AG04449 (cell line): ENCODE measurements at regions not wholly inside any gene's neighbourhood (a gene's known extent, or its start where the extent isn't known, plus 50 kb on each side); places are given as distances from the start of the nearest gene placed in this dataset.
"Not testable (repeated sequence)": the region's sequence is repeated elsewhere in the genome, so short reads cannot be mapped to it uniquely, and the experiment has no call there.

Experiments used
- CTCF ChIA-PET: fragments of 350-600 bp; formaldehyde crosslinking; extraction: SDS; loops from one replicate; lab custom pipeline; 2021; ENCODE audit warnings: antibody characterized with exemption; lab: Yijun Ruan, JAX
- POLR2A ChIA-PET: fragments of 400-600, 350-600 bp; formaldehyde crosslinking; extraction: SDS; loops from one replicate; lab custom pipeline; 2020; ENCODE audit warnings: antibody characterized with exemption, inconsistent platforms; lab: Yijun Ruan, JAX
- DNase-seq: peaks from one replicate; pipeline ENCODE4 v3.0.0-alpha.2; 2010; ENCODE audit warnings: low read depth, low spot score
- H3K4me3 ChIP-seq: 2 replicates; pipeline ENCODE4 v1.5.1; 2011; ENCODE audit warnings: low read depth, mild to moderate bottlenecking, control low read depth, low read length
- TF ChIP-seq, protein P1 (sequence below): IDR thresholded peaks from one replicate; pipeline ENCODE4 v1.5.1; 2011; ENCODE audit warnings: mild to moderate bottlenecking, moderate library complexity, low read length, control low read depth, inconsistent platforms; ENCODE audit not compliant: insufficient read depth; ENCODE audit errors: missing control alignments

DNA sequence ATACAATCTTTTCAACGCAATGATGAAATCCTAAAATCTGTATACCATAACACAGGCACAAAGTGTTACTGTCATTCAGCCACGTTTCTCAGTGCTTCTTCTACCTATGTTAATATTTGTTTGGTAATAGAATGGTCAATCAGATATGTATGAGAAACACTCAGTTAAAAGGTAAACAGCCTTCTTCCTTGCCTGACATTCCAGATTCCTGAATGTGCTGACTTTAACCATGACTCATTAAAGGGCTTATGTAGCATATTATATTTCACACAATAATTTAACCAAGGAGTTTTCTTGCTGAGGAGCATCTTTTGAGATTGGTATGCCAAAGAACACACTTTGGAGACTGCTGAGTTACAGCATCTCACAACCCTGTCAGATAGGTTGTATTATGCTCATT is 187.6 kb downstream of the CETN3 start:
- TF ChIP-seq, protein P1, sequence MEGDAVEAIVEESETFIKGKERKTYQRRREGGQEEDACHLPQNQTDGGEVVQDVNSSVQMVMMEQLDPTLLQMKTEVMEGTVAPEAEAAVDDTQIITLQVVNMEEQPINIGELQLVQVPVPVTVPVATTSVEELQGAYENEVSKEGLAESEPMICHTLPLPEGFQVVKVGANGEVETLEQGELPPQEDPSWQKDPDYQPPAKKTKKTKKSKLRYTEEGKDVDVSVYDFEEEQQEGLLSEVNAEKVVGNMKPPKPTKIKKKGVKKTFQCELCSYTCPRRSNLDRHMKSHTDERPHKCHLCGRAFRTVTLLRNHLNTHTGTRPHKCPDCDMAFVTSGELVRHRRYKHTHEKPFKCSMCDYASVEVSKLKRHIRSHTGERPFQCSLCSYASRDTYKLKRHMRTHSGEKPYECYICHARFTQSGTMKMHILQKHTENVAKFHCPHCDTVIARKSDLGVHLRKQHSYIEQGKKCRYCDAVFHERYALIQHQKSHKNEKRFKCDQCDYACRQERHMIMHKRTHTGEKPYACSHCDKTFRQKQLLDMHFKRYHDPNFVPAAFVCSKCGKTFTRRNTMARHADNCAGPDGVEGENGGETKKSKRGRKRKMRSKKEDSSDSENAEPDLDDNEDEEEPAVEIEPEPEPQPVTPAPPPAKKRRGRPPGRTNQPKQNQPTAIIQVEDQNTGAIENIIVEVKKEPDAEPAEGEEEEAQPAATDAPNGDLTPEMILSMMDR, result no peak
- CTCF ChIA-PET, result no interaction called here
- no peak overlapping the region for H3K4me3 ChIP-seq
- no peak for DNase-seq
- POLR2A ChIA-PET, result no interaction called here

GRCh38 chr5:90220554-90220953 is 189.0 kb downstream of the CETN3 start:
- no peak for DNase-seq
- CTCF ChIA-PET, result no interaction called here
- H3K4me3 ChIP-seq, result no peak overlapping the region
- TF ChIP-seq, protein P1, result no peak
- POLR2A ChIA-PET, result no interaction called here

DNA sequence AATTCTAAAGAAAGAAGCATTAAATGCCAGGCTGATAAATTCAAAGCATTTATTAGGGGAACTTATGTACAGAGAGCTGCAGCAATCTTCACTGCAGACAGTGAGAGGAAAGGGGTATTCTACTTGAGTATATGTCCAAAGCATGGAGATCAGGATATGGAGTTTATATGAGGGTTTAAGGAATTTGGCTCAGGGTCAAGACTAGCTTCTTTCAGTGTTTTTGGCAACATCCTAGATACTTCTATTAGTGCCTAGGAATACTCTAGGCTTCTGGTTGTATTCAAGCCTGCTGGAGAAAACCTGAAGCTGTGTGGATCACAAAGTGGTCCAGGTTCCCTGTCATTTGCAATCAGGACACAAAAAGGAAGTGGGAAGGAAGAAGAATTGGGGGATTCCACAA is 194.6 kb downstream of the CETN3 start:
- ChIA-PET POLR2A (no interaction called here), CTCF (no interaction called here)
- TF ChIP-seq, protein P1, result no peak
- H3K4me3 ChIP-seq, result no peak overlapping the region
- no peak for DNase-seq

GRCh38 chr5:90208323-90208722 is 201.2 kb downstream of the CETN3 start:
- POLR2A ChIA-PET, H3K4me3 ChIP-seq, DNase-seq, CTCF ChIA-PET: not testable (repeated sequence)

DNA sequence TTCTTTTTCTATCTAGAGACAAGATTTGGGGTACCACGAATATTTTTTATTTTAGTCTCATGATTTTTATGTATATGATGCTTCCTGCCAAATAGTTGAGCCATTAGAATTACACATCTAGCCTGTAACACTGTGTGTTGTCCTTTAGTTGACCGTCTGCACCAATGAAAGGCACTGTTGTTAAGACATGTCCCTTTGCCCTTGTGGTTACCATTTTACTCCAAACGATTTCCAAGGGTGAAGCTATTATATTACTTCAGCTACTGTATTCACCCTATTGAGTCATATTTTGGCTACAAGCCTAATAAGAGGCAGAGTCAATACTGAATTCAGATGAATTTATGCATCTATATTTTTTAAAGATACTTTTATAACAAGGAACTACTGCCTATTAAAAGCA is 207.6 kb downstream of the CETN3 start:
- POLR2A ChIA-PET, result no interaction called here
- no peak overlapping the region for H3K4me3 ChIP-seq
- DNase-seq, result no peak
- TF ChIP-seq, protein P1, result no peak
- CTCF ChIA-PET, result no interaction called here

GRCh38 chr5:90193185-90193822 is 216.3 kb downstream of the CETN3 start:
- H3K4me3 ChIP-seq, result no peak overlapping the region
- POLR2A ChIA-PET, result no interaction called here
- CTCF ChIA-PET, result no interaction called here
- DNase-seq, result no peak
- TF ChIP-seq, protein P1, result no peak
